A549 (cell line): ENCODE measurements at regions not wholly inside any gene's neighbourhood (a gene's known extent, or its start where the extent isn't known, plus 50 kb on each side); places are given as distances from the start of the nearest gene placed in this dataset.

ENCODE experiments used
- CHD2 ChIP-seq: fragments of 150-350 bp; IDR thresholded peaks from 2 replicates; pipeline ENCODE4 v1.6.1; 2014; ENCODE audit warnings: low read length; ENCODE audit not compliant: partially characterized antibody
- EHMT2 ChIP-seq: fragments of 200-600 bp; sonication (generic); IDR thresholded peaks from 2 replicates; pipeline ENCODE4 v1.6.1; 2016; ENCODE audit warnings: antibody characterized with exemption, low read depth, mild to moderate bottlenecking, moderate library complexity
- EP300 ChIP-seq, 2 experiments: fragments of >200 bp; sonication (Bioruptor Twin); formaldehyde crosslinking; IDR thresholded peaks; 2 replicates in 1 of 2; 3 replicates in 1 of 2; pipeline ENCODE4 v1.6.1; 2016 to 2017
- POLR2A ChIP-seq: IDR thresholded peaks from 2 replicates; pipeline ENCODE4 v1.6.1; 2012; ENCODE audit warnings: mild to moderate bottlenecking, low read length
- TF ChIP-seq, protein P1 (sequence below): fragments of >200 bp; sonication (Bioruptor Twin); formaldehyde crosslinking; IDR thresholded peaks from 3 replicates; pipeline ENCODE4 v1.5.1; 2016
- TF ChIP-seq, protein P2 (sequence below): fragments of 450-650 bp; IDR thresholded peaks from 2 replicates; pipeline ENCODE4 v1.6.1; 2014; ENCODE audit warnings: antibody characterized with exemption
- TF ChIP-seq, protein P3 (sequence below): IDR thresholded peaks from 2 replicates; pipeline ENCODE4 v1.6.1; 2012
- TF ChIP-seq, protein P4 (sequence below): fragments of >200 bp; sonication (Bioruptor Twin); formaldehyde crosslinking; IDR thresholded peaks from 3 replicates; pipeline ENCODE4 v1.6.1; 2016

DNA sequence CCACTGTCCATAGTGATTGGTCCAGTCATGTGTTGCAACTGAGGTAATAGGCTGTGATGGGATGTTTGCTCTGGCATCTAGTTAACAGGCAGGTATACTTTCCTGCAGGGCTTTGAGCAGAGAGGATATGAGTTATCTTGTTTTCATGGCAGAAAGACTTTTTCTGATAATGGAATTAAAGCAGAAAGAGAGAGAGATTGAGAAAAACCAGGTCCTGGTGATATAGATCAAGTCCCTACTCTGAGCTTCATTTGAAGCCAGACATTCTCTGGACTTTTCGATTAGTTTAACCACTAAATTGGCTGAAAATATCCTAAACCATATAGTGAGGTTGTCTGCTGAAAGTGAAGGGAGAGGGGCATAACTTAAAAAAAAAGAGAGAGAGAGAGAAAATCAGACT lies 233.8 kb upstream of the TBX18 start:
- no peak for TF ChIP-seq EHMT2
- TF ChIP-seq, protein P1, sequence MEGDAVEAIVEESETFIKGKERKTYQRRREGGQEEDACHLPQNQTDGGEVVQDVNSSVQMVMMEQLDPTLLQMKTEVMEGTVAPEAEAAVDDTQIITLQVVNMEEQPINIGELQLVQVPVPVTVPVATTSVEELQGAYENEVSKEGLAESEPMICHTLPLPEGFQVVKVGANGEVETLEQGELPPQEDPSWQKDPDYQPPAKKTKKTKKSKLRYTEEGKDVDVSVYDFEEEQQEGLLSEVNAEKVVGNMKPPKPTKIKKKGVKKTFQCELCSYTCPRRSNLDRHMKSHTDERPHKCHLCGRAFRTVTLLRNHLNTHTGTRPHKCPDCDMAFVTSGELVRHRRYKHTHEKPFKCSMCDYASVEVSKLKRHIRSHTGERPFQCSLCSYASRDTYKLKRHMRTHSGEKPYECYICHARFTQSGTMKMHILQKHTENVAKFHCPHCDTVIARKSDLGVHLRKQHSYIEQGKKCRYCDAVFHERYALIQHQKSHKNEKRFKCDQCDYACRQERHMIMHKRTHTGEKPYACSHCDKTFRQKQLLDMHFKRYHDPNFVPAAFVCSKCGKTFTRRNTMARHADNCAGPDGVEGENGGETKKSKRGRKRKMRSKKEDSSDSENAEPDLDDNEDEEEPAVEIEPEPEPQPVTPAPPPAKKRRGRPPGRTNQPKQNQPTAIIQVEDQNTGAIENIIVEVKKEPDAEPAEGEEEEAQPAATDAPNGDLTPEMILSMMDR = no peak
- no peak for TF ChIP-seq POLR2A
- TF ChIP-seq, protein P2, sequence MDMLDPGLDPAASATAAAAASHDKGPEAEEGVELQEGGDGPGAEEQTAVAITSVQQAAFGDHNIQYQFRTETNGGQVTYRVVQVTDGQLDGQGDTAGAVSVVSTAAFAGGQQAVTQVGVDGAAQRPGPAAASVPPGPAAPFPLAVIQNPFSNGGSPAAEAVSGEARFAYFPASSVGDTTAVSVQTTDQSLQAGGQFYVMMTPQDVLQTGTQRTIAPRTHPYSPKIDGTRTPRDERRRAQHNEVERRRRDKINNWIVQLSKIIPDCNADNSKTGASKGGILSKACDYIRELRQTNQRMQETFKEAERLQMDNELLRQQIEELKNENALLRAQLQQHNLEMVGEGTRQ = no peak
- no peak for TF ChIP-seq CHD2
- TF ChIP-seq, protein P3, sequence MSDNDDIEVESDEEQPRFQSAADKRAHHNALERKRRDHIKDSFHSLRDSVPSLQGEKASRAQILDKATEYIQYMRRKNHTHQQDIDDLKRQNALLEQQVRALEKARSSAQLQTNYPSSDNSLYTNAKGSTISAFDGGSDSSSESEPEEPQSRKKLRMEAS = no peak
- TF ChIP-seq EP300 (IDR thresholded peaks at IDR 0.05) = no peak
- TF ChIP-seq, protein P4, sequence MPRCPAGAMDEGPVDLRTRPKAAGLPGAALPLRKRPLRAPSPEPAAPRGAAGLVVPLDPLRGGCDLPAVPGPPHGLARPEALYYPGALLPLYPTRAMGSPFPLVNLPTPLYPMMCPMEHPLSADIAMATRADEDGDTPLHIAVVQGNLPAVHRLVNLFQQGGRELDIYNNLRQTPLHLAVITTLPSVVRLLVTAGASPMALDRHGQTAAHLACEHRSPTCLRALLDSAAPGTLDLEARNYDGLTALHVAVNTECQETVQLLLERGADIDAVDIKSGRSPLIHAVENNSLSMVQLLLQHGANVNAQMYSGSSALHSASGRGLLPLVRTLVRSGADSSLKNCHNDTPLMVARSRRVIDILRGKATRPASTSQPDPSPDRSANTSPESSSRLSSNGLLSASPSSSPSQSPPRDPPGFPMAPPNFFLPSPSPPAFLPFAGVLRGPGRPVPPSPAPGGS = no peak
